22Rv1 (cell line): ENCODE measurements at regions not wholly inside any gene's neighbourhood (a gene's known extent, or its start where the extent isn't known, plus 50 kb on each side); places are given as distances from the start of the nearest gene placed in this dataset.
"Not testable (repeated sequence)": the region's sequence is repeated elsewhere in the genome, so short reads cannot be mapped to it uniquely, and the experiment has no call there.

Experiments used
- H3K27ac ChIP-seq: fragments of 450-650 bp; 2 replicates; pipeline ENCODE4 v1.5.1; 2017
- ZFX ChIP-seq: fragments of 450-650 bp; IDR thresholded peaks from 2 replicates; pipeline ENCODE4 v1.6.1; 2017; ENCODE audit warnings: antibody characterized with exemption, borderline replicate concordance
- TF ChIP-seq, protein P1 (sequence below): fragments of 450-650 bp; IDR thresholded peaks from 2 replicates; pipeline ENCODE4 v1.5.1; 2017; ENCODE audit warnings: mild to moderate bottlenecking

- no peak overlapping the region for H3K27ac ChIP-seq
- TF ChIP-seq, protein P1, sequence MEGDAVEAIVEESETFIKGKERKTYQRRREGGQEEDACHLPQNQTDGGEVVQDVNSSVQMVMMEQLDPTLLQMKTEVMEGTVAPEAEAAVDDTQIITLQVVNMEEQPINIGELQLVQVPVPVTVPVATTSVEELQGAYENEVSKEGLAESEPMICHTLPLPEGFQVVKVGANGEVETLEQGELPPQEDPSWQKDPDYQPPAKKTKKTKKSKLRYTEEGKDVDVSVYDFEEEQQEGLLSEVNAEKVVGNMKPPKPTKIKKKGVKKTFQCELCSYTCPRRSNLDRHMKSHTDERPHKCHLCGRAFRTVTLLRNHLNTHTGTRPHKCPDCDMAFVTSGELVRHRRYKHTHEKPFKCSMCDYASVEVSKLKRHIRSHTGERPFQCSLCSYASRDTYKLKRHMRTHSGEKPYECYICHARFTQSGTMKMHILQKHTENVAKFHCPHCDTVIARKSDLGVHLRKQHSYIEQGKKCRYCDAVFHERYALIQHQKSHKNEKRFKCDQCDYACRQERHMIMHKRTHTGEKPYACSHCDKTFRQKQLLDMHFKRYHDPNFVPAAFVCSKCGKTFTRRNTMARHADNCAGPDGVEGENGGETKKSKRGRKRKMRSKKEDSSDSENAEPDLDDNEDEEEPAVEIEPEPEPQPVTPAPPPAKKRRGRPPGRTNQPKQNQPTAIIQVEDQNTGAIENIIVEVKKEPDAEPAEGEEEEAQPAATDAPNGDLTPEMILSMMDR: no peak
- no peak for TF ChIP-seq ZFX
These were observed 203.9 kb upstream of the OR13F1 start for GRCh38 chr9:104300124-104300523.

DNA sequence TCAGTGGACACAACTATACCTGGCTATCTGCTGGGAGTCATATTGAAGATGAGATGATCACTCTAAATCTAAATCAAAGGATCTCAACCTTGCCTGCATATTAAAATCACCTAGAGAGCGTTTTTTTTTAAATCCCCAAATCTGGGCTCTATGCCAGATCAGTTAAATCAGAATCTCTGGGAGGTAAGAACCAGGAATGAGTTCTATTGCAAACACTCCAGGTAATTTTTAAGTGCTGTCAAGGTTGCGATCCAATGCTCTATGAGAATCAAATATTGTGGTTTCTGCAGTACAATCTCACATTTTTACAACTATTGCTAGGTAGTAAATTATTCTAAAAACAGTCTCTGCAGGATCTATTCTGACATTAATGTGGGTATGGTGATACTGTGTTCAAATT lies 202.3 kb upstream of the OR13F1 start:
- H3K27ac ChIP-seq: no peak overlapping the region
- TF ChIP-seq, protein P1: no peak
- no peak for TF ChIP-seq ZFX

DNA sequence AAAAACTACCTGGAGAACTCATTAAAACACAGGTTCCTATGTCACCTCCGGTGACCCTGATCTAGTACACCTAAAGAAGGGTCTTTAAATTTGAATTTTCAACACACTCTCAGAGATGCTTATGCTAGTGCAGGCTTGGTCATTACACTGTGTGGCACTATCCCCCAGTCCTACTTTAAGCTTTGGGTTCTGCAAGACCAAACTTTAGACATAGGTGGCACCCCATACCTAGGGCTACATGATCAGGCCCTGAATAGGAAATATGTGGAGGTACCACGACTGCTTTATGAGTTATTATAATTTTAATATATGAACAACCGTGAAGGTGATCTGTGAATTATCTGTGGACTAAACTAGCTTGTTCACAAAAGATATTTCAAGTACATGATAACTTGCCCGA lies 201.3 kb upstream of the OR13F1 start:
- no peak for TF ChIP-seq ZFX
- TF ChIP-seq, protein P1: no peak
- H3K27ac ChIP-seq: no peak overlapping the region

DNA sequence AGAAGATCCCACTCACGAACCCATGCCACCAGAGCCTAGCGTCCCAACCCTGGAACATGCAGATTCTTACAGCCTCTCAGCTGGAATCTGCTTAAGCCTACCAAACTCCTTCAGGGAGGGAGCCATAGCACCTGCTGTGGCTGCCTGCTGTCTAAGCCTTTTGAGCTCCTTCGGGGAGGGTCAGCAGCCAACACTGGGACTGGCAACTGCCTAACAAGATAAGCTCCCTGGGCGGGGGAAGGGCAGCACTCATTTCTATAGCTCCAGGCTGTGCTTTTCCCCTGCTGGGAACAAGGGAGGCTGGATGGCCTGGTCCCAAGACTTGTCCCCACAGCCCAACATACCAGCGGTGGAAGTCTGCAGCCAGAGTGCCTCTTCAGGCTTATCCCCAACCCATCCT lies 199.1 kb upstream of the OR13F1 start:
- no peak overlapping the region for H3K27ac ChIP-seq
- TF ChIP-seq, protein P1: no peak
- no peak for TF ChIP-seq ZFX

DNA sequence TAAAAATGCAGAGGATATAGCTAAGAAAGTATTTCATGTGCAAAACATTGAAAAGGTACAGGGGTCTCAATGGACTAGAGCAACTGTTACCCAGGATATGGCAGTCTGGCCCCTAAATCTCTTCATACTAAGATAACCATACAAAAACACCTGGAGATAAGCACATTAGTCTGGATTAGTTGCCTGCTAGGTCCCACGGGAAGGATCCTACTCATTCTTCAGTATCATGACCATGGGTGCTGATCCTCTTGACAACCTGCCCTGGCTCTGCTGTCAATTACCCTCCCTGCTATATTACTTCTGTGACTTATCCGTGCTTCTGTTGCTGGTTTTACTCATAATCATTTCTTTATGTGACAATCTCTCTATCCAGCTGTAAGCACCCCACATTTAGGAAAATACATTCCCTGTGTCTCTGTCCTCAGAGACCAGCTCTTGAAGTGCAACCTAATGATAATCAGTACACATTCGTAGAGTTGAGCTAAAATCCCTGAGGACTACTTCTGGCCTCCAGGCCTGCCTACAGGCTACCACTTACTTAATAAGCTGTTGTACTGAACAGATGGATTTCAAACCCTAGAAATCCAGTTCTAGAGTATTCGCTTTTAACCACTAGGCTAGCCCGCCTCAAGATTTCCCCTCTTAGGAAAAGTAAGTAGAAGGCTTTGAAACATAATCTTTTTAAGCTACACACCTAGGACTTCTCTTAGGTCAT lies 190.5 kb upstream of the OR13F1 start:
- no peak overlapping the region for H3K27ac ChIP-seq
- no peak for TF ChIP-seq ZFX
- TF ChIP-seq, protein P1: no peak

DNA sequence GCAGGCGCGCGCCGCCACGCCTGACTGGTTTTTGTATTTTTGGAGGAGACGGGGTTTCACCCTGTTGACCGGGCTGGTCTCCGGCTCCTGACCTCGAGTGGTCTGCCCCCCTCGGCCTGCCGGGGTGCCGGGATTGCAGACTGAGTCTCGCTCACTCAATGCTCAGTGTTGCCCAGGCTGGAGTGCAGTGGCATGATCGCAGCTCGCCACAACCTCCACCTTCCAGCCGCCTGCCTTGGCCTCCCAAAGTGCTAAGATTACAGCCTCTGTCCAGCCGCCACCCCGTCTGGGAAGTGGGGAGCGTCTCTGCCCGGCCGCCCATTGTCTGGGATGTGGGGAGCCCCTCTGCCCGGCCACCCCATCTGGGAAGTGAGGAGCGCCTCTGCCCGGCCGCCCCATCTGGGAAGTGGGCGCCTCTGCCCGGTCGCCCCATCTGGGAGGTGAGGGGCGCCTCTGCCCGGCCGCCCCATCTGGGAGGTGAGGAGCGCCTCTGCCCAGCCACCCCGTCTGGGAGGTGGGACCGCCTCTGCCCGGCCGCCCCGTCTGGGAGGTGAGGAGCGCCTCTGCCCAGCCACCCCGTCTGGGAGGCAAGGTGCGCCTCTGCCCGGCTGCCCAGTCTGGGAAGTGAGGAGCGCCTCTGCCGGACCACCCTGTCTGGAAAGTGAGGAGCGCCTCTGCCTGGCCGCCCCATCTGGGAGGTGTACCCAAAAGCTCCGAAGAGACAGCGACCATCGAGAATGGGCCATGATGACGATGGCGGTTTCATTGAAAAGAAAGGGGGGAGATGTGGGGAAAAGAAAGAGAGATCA lies 187.7 kb upstream of the OR13F1 start:
- not testable (repeated sequence) for H3K27ac ChIP-seq

DNA sequence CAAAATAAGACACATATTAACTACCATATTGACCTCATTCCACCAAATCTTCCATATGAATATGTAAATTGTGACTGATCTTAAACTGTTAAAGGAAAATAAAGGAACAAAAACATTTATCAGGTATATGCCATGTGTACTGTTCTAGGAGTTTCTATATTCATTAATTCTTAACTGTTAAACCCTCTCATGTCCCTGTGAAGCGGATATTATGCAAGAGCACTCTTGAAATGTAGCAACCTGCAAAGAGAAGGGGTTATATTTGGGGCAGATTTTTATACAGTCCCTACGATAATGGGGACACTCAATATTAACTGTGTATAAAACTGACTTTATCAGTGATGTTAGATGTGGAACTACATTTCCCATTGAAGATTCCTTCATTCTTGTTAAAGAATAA lies 184.9 kb upstream of the OR13F1 start:
- H3K27ac ChIP-seq: no peak overlapping the region
- TF ChIP-seq, protein P1: no peak
- TF ChIP-seq ZFX: no peak
